NT2/D1 (cell line): ENCODE measurements at regions not wholly inside any gene's neighbourhood (a gene's known extent, or its start where the extent isn't known, plus 50 kb on each side); places are given as distances from the start of the nearest gene placed in this dataset.

Experiments used
- SUZ12 ChIP-seq: IDR thresholded peaks from 2 replicates; pipeline ENCODE4 v1.6.1; 2011; ENCODE audit not compliant: insufficient read length, insufficient read depth; ENCODE audit errors: extremely low read depth
- YY1 ChIP-seq: IDR thresholded peaks from 2 replicates; pipeline ENCODE4 v1.6.1; 2011; ENCODE audit not compliant: insufficient read length, insufficient read depth
- ZNF274 ChIP-seq: IDR thresholded peaks from 2 replicates; pipeline ENCODE4 v1.6.1; 2011; ENCODE audit warnings: mild to moderate bottlenecking, low read depth, low read length

DNA sequence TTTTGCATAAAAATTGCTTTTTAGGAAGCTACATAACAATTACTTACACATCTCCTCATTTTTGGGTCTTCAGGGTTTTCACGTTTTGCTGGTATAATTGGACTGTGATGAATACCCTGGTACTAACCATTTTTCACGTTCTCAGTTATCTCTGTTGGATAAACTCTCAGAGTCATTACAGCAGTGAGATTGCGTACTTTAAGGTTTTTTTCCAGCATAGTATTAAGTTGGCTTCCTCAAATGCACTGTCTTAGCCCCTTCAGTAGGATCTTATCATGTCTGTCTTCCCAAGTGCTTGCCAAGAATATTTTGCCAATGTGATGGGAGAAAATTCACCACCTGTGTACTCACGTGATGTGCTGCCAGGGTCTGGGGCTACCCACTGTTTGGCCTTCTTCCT, 342.5 kb downstream of the TEX29 start:
- TF ChIP-seq SUZ12 (no peak), YY1 (no peak), ZNF274 (no peak)
